Neural cell (in vitro differentiated cells): ENCODE measurements at regions not wholly inside any gene's neighbourhood (a gene's known extent, or its start where the extent isn't known, plus 50 kb on each side); places are given as distances from the start of the nearest gene placed in this dataset.
A peak's percentile ranks its signal among the peaks of the same experiment; 100 is the strongest.

Experiments
- H2AFZ ChIP-seq: fragments of 200-600, 300-800 bp; sonication (generic), shearing (Covaris generic); 2 replicates; pipeline ENCODE4 v1.6.0; 2014; ENCODE audit warnings: low read depth, mild to moderate bottlenecking, antibody characterized with exemption, low read length, moderate library complexity
- H3F3A ChIP-seq: fragments of 200-600 bp; shearing (Covaris generic); 2 replicates; pipeline ENCODE4 v1.6.1; 2016; ENCODE audit warnings: mild to moderate bottlenecking, moderate library complexity, mixed read lengths, antibody characterized with exemption, low read length; ENCODE audit not compliant: insufficient read depth, poor library complexity, severe bottlenecking
- H3K27ac ChIP-seq: fragments of 200-600, 300-800 bp; sonication (generic), shearing (Covaris generic); 2 replicates; pipeline ENCODE4 v1.5.1; 2014; ENCODE audit warnings: mild to moderate bottlenecking, low read length, moderate library complexity
- H3K27me3 ChIP-seq: fragments of 300-800, 200-600 bp; sonication (generic), shearing (Covaris generic); 2 replicates; pipeline ENCODE4 v1.6.0; 2014; ENCODE audit warnings: mild to moderate bottlenecking, low read depth, low read length, moderate library complexity; ENCODE audit not compliant: insufficient read depth
- H3K36me3 ChIP-seq: fragments of 300-800, 200-600 bp; sonication (generic), shearing (Covaris generic); 2 replicates; pipeline ENCODE4 v1.5.1; 2014; ENCODE audit warnings: mild to moderate bottlenecking, antibody characterized with exemption, low read length, moderate library complexity; ENCODE audit not compliant: insufficient read depth
- H3K4me2 ChIP-seq: fragments of 300-800, 200-600 bp; sonication (generic), shearing (Covaris generic); 2 replicates; pipeline ENCODE4 v1.6.0; 2014; ENCODE audit warnings: mild to moderate bottlenecking, low read length
- H3K4me3 ChIP-seq: fragments of 300-800, 200-600 bp; sonication (generic), shearing (Covaris generic); 2 replicates; pipeline ENCODE4 v1.5.1; 2014; ENCODE audit warnings: mild to moderate bottlenecking, low read length, moderate library complexity
- H3K79me2 ChIP-seq: fragments of 200-600 bp; shearing (Covaris generic); replicated peaks from 2 replicates; pipeline ENCODE4 v1.6.0; 2014; ENCODE audit warnings: mild to moderate bottlenecking, low read length, moderate library complexity; ENCODE audit not compliant: insufficient read depth
- H3K9ac ChIP-seq: fragments of 300-800, 200-600 bp; sonication (generic), shearing (Covaris generic); 2 replicates; pipeline ENCODE4 v1.6.1; 2016; ENCODE audit warnings: mild to moderate bottlenecking, low read length, mixed read lengths
- H3K9me2 ChIP-seq: fragments of 200-600 bp; shearing (Covaris generic); 2 replicates; pipeline ENCODE4 v1.6.1; 2016; ENCODE audit warnings: mild to moderate bottlenecking, low read length, mixed read lengths; ENCODE audit not compliant: insufficient read depth
- H3K9me3 ChIP-seq: fragments of 200-600, 300-800 bp; sonication (generic), shearing (Covaris generic); 2 replicates; pipeline ENCODE4 v1.6.1; 2016; ENCODE audit warnings: mild to moderate bottlenecking, mixed run types, low read length, moderate library complexity, mixed read lengths
- H4K20me1 ChIP-seq: fragments of 200-600 bp; shearing (Covaris generic); 2 replicates; pipeline ENCODE4 v1.6.1; 2016; ENCODE audit warnings: mild to moderate bottlenecking, mixed run types; ENCODE audit not compliant: insufficient read depth
- CTCF ChIP-seq: fragments of 450-650 bp; IDR thresholded peaks from 2 replicates; pipeline ENCODE4 v1.5.1; 2014; ENCODE audit warnings: antibody characterized with exemption, mild to moderate bottlenecking, moderate library complexity; ENCODE audit not compliant: poor library complexity, severe bottlenecking
- EP300 ChIP-seq: fragments of 450-650 bp; conservative IDR thresholded peaks from 2 replicates; pipeline ENCODE4 v1.6.1; 2014; ENCODE audit warnings: antibody characterized with exemption, mild to moderate bottlenecking, moderate library complexity; ENCODE audit not compliant: poor library complexity, severe bottlenecking
- EZH2 ChIP-seq: fragments of 200-600, 300-800 bp; shearing (Covaris generic), sonication (generic); IDR thresholded peaks from 2 replicates; pipeline ENCODE4 v1.6.1; 2014; ENCODE audit warnings: antibody characterized with exemption, low read length, borderline replicate concordance, mild to moderate bottlenecking; ENCODE audit not compliant: insufficient read depth, poor library complexity, severe bottlenecking
- MXI1 ChIP-seq: fragments of 450-650 bp; conservative IDR thresholded peaks from 2 replicates; pipeline ENCODE4 v1.6.1; 2014; ENCODE audit warnings: antibody characterized with exemption, mild to moderate bottlenecking; ENCODE audit not compliant: poor library complexity, severe bottlenecking
- POLR2AphosphoS5 ChIP-seq: IDR thresholded peaks from 2 replicates; pipeline ENCODE4 v1.6.1; 2012
- RAD21 ChIP-seq: fragments of 450-650 bp; conservative IDR thresholded peaks from 2 replicates; pipeline ENCODE4 v1.6.1; 2014; ENCODE audit warnings: antibody characterized with exemption, mild to moderate bottlenecking, moderate library complexity
- REST ChIP-seq: IDR thresholded peaks from 2 replicates; pipeline ENCODE4 v1.6.1; 2012; ENCODE audit warnings: borderline replicate concordance
- SMC3 ChIP-seq: fragments of 450-650 bp; conservative IDR thresholded peaks from 2 replicates; pipeline ENCODE4 v1.6.1; 2014; ENCODE audit warnings: antibody characterized with exemption, mild to moderate bottlenecking, moderate library complexity; ENCODE audit not compliant: poor library complexity
- TAF1 ChIP-seq: IDR thresholded peaks from 2 replicates; pipeline ENCODE4 v1.6.1; 2012; ENCODE audit warnings: low read depth

GRCh38 chr13:62358646-62358932 is 942.9 kb upstream of the PCDH20 start:
- Histone ChIP-seq H2AFZ (no peak overlapping the region), H3K27me3 (no peaks in the 10 kb centered on the region), H3K9me3 (peaks cover 5% of the 10 kb centered on the region), H3K27ac (no peak overlapping the region), H3K79me2 (no peaks in the 10 kb centered on the region), H3K9ac (no peak overlapping the region), H3K4me2 (no peak overlapping the region), H3K36me3 (no peaks in the 10 kb centered on the region), H3K4me3 (no peak overlapping the region), H3K9me2 (no peaks in the 10 kb centered on the region), H4K20me1 (no peaks in the 10 kb centered on the region), H3F3A (no peaks in the 10 kb centered on the region)
- no peak for TF ChIP-seq MXI1
- no peak for TF ChIP-seq CTCF
- TF ChIP-seq TAF1: no peak
- no peak for TF ChIP-seq RAD21
- no peak for TF ChIP-seq SMC3
- TF ChIP-seq EZH2: no peak
- TF ChIP-seq EP300: no peak
- TF ChIP-seq POLR2AphosphoS5: no peak
- no peak for TF ChIP-seq REST

- no peak for TF ChIP-seq MXI1
- TF ChIP-seq RAD21: peak; percentile 44
- TF ChIP-seq EZH2: no peak
- no peak for TF ChIP-seq REST
- no peak for TF ChIP-seq POLR2AphosphoS5
- TF ChIP-seq CTCF: peak; percentile 33
- TF ChIP-seq EP300: no peak
- peak; percentile 35 for TF ChIP-seq SMC3
- TF ChIP-seq TAF1: no peak
- no peak overlapping the region for H3K9ac ChIP-seq
- no peak overlapping the region for H2AFZ ChIP-seq
- H3F3A ChIP-seq: no peaks in the 10 kb centered on the region
- H3K9me2 ChIP-seq: no peaks in the 10 kb centered on the region
- H3K79me2 ChIP-seq: no peaks in the 10 kb centered on the region
- H3K4me3 ChIP-seq: no peak overlapping the region
- H3K36me3 ChIP-seq: no peaks in the 10 kb centered on the region
- peaks cover 5% of the 10 kb centered on the region for H3K9me3 ChIP-seq
- no peaks in the 10 kb centered on the region for H4K20me1 ChIP-seq
- H3K27me3 ChIP-seq: no peaks in the 10 kb centered on the region
- H3K27ac ChIP-seq: no peak overlapping the region
- no peak overlapping the region for H3K4me2 ChIP-seq
Measured at GRCh38 chr13:62357887-62358645, 942.4 kb upstream of the PCDH20 start.
